ENCODE measurements at regions not wholly inside any gene's neighbourhood (a gene's known extent, or its start where the extent isn't known, plus 50 kb on each side); places are given as distances from the start of the nearest gene placed in this dataset.

GRCh38 chr2:64819774-64820688, 166.3 kb upstream of the SERTAD2 start:
- Histone ChIP-seq H3K9me3 (no peaks in the 10 kb centered on the region), H3K27ac (peak overlapping the region; percentile 2), H3K27me3 (no peaks in the 10 kb centered on the region), H3K4me1 (no peaks in the 10 kb centered on the region), H3K36me3 (no peaks in the 10 kb centered on the region), H3K4me3 (no peak overlapping the region)
- no peak for DNase-seq (ENCODE audit: low spot score in 2 of 2)
- TF ChIP-seq POLR2A (IDR thresholded peaks at IDR 0.05) (no peak), POLR2AphosphoS5 (IDR thresholded peaks at IDR 0.05) (no peak), CTCF (IDR thresholded peaks at IDR 0.05) (no peak), EP300 (IDR thresholded peaks at IDR 0.05) (no peak)
- WGBS: 80% methylated on average over 11 of the region's 11 CpGs

DNA sequence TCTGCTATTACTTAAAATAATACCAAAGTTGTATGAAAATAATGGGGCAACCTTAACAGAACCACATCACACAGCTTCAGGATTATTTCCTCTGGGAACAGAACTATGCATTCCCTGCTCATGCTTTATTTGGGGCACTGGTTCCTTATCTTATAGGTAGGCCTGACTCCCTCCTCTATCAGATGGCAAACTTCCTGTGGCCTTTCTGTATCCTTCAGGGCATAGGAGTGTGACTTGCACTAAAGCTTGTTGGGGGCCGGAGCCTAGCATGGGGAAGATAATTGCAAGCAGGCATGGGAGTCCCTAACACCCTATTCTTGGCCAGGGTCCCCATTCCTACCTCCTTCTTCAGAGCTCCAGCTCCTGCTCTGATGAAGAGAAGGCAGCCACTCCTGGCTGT, 167.2 kb upstream of the SERTAD2 start:
- no peak for DNase-seq (ENCODE audit: low spot score in 2 of 2)
- no peaks in the 10 kb centered on the region for H3K36me3 ChIP-seq
- no peaks in the 10 kb centered on the region for H3K27me3 ChIP-seq
- no peak overlapping the region for H3K27ac ChIP-seq
- no peaks in the 10 kb centered on the region for H3K4me1 ChIP-seq
- no peak for TF ChIP-seq POLR2AphosphoS5 (IDR thresholded peaks at IDR 0.05)
- TF ChIP-seq CTCF (IDR thresholded peaks at IDR 0.05): no peak
- TF ChIP-seq EP300 (IDR thresholded peaks at IDR 0.05): no peak
- no peak for TF ChIP-seq POLR2A (IDR thresholded peaks at IDR 0.05)
- no peak overlapping the region for H3K4me3 ChIP-seq
- WGBS: 100% methylated on average over 1 of the region's 1 CpG
- H3K9me3 ChIP-seq: no peaks in the 10 kb centered on the region

DNA sequence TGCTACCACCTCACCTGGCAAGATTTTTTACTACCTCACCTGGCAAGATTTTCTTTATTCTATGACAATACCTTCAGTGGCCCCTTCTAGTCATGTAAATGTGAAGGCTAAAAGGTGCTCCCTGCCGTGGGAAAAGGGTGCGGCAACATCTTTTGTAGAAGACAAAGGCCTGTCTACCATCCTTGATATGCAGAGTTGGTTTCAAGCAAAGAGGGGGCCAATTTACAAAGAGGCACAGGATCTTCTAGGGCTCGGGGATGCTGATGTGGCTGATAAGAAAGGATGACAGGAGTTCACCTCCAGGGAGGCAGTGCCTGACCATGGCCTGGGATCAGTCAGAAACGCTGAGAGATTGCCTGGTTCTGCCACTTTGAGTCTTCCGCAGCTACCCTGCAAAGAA, 165.4 kb upstream of the SLC1A4 start:
- WGBS: 71% methylated on average over 5 of the region's 5 CpGs
- no peaks in the 10 kb centered on the region for H3K4me1 ChIP-seq
- no peak overlapping the region for H3K4me3 ChIP-seq
- H3K27ac ChIP-seq: no peak overlapping the region
- TF ChIP-seq EP300 (IDR thresholded peaks at IDR 0.05) (no peak), CTCF (IDR thresholded peaks at IDR 0.05) (no peak), POLR2A (IDR thresholded peaks at IDR 0.05) (no peak), POLR2AphosphoS5 (IDR thresholded peaks at IDR 0.05) (no peak)
- no peaks in the 10 kb centered on the region for H3K27me3 ChIP-seq
- no peak for DNase-seq (ENCODE audit: low spot score in 2 of 2)
- no peaks in the 10 kb centered on the region for H3K36me3 ChIP-seq
- no peaks in the 10 kb centered on the region for H3K9me3 ChIP-seq

DNA sequence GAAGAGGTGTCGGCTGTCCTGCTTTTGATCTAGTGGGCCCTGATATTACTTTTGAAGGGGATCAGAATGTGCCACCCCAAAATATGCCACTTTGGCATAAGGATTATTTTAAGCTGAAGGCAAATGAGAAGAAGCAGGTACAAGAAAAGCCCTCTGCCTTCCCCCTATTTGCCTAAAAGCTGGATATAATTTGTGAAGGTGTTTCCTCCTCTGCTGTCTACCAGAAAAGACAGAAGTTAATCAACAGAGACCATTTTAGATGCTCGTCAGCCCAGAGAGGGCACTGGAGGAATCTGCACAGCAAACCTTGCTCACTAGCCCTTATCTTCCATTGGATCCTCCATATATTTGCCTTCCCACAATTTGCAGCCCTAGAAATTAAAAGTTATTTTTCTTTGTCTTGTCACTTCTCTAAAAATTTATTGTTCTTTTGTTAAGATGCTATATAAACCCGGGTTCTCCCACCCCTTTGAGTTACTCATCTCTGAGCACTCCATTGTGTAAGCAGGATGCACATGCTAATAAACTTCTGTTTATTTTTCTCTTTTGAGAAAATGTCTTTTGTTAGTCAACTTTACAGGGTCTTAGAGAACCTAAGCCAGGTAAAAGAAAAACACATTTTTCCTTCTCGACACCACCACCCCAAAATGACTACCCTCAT, 163.2 kb upstream of the SLC1A4 start:
- no peak for DNase-seq (ENCODE audit: low spot score in 2 of 2)
- Histone ChIP-seq H3K9me3 (no peaks in the 10 kb centered on the region), H3K4me3 (no peak overlapping the region), H3K27ac (no peak overlapping the region), H3K27me3 (no peaks in the 10 kb centered on the region), H3K36me3 (no peaks in the 10 kb centered on the region), H3K4me1 (peaks cover 2% of the 10 kb centered on the region)
- TF ChIP-seq EP300 (IDR thresholded peaks at IDR 0.05): no peak
- TF ChIP-seq POLR2AphosphoS5 (IDR thresholded peaks at IDR 0.05): no peak
- no peak for TF ChIP-seq CTCF (IDR thresholded peaks at IDR 0.05)
- no peak for TF ChIP-seq POLR2A (IDR thresholded peaks at IDR 0.05)
- WGBS: 92% methylated on average over 4 of the region's 4 CpGs

DNA sequence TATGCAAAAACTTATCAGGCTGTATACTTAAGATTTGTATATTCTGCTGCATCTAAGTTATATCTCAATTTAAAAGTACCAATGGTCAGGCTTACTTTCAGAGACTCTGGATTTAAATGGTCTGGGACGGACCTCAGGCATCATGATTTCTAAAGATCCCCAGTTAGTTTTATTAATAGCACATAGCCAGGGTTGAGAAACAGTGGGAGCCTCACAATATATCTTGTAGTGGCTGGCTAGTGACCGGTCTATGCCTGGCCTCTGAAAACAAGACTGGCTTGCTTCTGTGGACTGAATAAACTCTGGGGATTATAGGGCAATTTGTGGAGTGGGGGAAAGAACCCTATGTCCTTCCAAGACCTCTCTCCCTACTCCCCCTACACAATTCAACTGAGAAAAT, 162.5 kb upstream of the SLC1A4 start:
- WGBS: 92% methylated on average over 1 of the region's 2 CpGs
- H3K27ac ChIP-seq: no peak overlapping the region
- no peaks in the 10 kb centered on the region for H3K36me3 ChIP-seq
- H3K9me3 ChIP-seq: no peaks in the 10 kb centered on the region
- H3K4me1 ChIP-seq: peaks cover 10% of the 10 kb centered on the region
- no peaks in the 10 kb centered on the region for H3K27me3 ChIP-seq
- no peak for DNase-seq (ENCODE audit: low spot score in 2 of 2)
- H3K4me3 ChIP-seq: no peak overlapping the region
- no peak for TF ChIP-seq EP300 (IDR thresholded peaks at IDR 0.05)
- TF ChIP-seq POLR2A (IDR thresholded peaks at IDR 0.05): no peak
- TF ChIP-seq CTCF (IDR thresholded peaks at IDR 0.05): no peak
- TF ChIP-seq POLR2AphosphoS5 (IDR thresholded peaks at IDR 0.05): no peak
